C4-2B (cell line): ENCODE measurements at regions not wholly inside any gene's neighbourhood (a gene's known extent, or its start where the extent isn't known, plus 50 kb on each side); places are given as distances from the start of the nearest gene placed in this dataset.

Source experiments
- H3K27ac ChIP-seq: fragments of 450-650 bp; 2 replicates; pipeline ENCODE4 v1.5.1; 2017
- ZFX ChIP-seq: fragments of 450-650 bp; IDR thresholded peaks from 2 replicates; pipeline ENCODE4 v1.6.1; 2017
- TF ChIP-seq, protein P1 (sequence below): fragments of 450-650 bp; conservative IDR thresholded peaks from 2 replicates; pipeline ENCODE4 v1.5.1; 2017; ENCODE audit warnings: mild to moderate bottlenecking

DNA sequence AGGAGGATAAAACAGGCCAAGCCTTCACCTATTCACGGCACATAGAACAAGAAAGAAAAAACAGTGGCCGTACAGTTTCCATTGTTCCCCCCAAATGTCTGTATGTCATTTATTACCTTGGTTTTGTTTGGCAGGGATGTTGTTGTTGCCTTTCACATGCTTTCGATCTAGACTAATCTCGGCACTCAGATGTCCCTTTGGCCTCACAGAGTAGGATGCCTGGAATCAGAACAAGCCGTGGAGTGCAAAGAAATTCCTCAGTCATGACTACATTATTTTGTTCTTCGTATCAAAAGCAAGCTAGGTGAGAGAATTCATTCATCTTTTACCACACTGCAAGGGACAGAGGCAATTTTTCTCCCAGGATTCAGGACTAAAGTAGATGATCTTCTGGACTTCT lies 106.9 kb downstream of the SMIM20 start:
- TF ChIP-seq, protein P1, sequence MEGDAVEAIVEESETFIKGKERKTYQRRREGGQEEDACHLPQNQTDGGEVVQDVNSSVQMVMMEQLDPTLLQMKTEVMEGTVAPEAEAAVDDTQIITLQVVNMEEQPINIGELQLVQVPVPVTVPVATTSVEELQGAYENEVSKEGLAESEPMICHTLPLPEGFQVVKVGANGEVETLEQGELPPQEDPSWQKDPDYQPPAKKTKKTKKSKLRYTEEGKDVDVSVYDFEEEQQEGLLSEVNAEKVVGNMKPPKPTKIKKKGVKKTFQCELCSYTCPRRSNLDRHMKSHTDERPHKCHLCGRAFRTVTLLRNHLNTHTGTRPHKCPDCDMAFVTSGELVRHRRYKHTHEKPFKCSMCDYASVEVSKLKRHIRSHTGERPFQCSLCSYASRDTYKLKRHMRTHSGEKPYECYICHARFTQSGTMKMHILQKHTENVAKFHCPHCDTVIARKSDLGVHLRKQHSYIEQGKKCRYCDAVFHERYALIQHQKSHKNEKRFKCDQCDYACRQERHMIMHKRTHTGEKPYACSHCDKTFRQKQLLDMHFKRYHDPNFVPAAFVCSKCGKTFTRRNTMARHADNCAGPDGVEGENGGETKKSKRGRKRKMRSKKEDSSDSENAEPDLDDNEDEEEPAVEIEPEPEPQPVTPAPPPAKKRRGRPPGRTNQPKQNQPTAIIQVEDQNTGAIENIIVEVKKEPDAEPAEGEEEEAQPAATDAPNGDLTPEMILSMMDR: no peak
- TF ChIP-seq ZFX: no peak

DNA sequence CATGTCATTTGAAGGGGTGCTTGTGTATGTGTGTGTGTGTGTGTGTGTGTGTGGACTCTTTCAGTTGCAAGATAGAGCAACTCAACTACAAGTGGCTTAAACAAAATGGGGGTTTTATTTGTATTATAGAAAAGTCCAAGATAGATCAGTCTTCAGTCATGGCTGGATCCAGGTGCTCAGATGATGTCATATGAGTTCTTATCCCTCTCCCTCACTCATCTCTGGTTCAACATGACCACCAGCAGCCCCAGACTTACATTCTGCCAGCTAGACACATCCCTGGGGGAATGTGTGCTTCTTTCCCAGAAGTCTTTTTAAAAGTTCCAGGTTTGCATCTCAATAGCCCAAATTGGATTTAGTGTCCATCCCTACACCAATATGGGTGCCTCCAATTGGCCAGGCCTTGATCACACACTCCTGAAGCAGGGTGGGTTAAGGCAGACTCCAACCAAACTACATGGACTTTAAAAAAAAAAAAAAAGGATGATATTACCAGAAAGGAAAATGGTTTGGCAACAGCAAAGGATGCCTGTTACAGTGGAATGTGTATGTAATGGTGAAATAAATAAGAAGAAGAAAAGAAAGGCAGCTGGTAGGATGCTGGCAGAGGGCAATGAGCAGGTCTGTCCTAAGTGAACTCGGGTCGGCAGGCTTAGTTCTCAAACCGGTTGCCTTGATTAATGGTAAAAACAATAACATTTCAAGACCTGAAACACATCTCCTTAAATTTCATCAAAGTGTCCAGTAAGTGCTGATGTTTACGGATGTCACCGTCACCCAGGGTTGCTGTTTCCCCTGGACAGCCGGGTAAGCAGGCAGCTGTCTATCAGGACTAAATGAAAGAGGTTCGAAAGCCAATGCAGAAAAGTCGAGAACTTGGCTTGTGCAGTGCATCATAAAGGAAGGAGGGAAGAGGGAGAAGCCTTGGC lies 107.7 kb downstream of the SMIM20 start:
- no peak for TF ChIP-seq ZFX
- TF ChIP-seq, protein P1: no peak
- H3K27ac ChIP-seq: peak overlapping the region; percentile 33; the same call in 1 of the 2 replicates

More for the DNA sequence above, 106.9 kb downstream of the SMIM20 start:
- H3K27ac ChIP-seq: no peak overlapping the region

DNA sequence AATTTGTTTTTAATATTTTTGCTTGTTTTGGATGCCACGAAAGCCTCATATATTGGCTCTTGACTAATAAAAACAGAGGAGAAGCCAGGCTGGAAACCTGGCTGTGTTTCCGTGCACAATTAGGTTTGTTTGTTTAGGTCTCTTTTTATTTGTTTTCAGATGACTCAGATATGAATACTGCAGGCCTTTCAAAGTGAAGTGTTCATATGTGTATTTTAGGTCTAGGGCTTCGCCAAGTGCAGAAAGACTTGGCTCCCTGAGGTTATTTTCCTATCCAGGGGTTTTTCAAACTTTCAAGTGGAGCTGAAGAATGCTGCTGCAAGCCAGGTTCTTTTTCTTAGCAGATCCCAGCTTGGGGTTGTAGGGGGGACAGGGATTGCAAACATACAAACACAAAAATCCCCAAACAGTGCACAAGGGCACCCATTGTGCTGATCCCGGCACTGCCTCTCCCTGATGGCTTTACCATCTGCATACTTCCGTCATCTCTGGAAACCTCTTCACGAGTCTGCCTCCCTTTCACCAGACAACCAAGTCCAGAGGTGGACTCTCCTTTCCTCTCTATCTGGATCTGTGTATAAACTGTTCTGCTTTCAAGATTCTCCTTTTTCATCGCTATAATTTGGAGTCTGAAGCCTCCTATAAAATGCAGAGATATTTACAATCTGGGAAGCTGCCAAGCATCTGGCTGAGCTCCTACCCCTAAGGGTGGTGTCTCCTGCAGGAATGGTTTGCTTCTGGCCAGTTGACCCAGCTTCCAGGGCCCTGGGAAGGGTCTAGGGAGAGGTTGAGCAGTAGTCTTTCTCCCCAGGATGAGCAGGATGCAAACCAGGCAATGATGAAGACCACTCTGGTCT lies 108.6 kb downstream of the SMIM20 start:
- H3K27ac ChIP-seq: peak overlapping the region; percentile 62
- TF ChIP-seq, protein P1: no peak
- no peak for TF ChIP-seq ZFX

DNA sequence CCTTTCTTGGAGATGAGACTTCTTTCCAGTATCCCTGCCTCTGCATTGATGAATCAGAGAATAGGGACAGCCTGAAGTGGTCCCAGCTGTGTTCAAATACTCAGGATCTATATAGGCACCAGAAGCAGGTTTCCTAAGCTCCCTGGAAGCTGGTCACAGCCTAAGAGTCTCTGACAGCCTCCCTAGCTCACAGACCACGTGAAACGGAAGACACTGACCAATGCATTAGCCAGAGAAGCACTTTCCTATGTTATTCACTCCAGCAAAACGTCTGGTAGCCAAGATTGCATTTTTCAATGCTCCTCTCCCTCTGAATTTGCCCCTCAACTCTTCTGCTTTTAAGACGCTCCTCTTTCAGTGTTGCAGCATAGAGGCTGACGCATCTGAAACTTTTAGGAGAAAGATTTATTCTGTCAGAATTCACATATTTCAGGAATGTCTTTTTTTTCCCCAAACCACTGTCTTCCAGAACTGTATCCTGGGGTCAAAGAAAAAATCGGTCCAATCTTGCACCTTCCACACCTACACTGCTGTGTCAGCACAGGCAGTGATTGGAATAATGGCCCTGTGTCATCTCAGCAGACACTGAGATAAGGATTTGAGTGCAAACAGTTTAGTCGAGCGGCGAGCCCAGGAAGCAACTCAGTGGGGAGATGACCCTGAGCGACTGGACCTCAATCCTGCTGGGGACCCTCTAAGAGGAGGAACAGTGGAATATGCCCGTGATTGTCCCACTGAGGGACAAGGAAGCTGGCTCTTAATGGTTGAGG lies 109.4 kb downstream of the SMIM20 start:
- TF ChIP-seq, protein P1: no peak
- TF ChIP-seq ZFX: no peak
- H3K27ac ChIP-seq: peak overlapping the region; percentile 62

DNA sequence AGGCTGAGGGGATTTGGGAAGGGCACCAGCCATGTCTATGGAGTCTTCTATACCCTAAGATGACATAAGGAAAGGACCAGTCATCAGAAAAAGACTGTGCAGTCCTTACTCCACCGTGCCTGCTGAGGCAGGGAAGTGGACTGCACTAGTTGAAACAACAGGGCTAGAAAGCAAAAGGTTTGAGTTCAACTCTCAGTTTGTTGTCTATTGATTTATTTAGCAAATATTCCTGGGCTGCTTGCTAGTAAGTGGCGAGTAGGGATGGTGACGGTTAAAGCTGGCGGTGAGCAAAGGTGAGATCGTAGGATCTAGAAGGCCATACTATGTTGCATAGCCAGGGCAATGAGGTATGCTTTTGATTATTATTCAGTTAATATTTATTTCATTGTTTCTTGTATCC lies 110.1 kb downstream of the SMIM20 start:
- no peak overlapping the region for H3K27ac ChIP-seq
- no peak for TF ChIP-seq ZFX
- TF ChIP-seq, protein P1: no peak

DNA sequence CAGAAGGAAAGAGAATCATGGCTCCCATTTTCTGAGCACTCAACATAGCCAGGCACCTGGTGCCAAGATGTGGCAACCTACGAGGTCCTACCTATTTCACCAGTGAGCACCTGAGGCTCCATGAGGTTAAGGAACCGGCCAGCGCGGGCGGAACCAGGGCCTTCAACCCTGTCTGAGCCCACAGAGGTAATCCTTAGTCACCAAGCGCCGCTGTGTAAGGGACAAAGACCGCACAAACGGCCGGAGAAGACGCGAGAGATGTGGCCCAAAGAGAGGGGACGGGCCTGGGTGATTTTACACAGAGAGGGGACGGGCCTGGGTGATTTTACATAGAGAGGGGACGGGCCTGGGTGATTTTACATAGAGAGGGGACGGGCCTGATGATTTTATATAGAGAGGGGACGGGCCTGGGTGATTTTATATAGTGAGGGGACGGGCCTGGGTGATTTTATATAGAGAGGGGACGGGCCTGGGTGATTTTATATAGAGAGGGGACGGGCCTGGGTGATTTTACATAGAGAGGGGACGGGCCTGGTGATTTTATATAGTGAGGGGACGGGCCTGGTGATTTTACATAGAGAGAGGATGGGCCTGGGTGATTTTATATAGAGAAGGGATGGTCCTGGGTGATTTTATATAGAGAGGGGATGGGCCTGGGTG lies 114.2 kb downstream of the SMIM20 start:
- TF ChIP-seq ZFX: no peak
- TF ChIP-seq, protein P1: no peak
- no peak overlapping the region for H3K27ac ChIP-seq
